Right lobe of liver (tissue), 4 donors: ENCODE measurements at regions not wholly inside any gene's neighbourhood (a gene's known extent, or its start where the extent isn't known, plus 50 kb on each side); places are given as distances from the start of the nearest gene placed in this dataset.

Experiments used
- POLR2A ChIP-seq: fragments of 450-650 bp; IDR thresholded peaks from one replicate; pipeline ENCODE4 v1.6.1; 2017; ENCODE audit warnings: antibody characterized with exemption, mild to moderate bottlenecking
- TF ChIP-seq, protein P1 (sequence below), 4 donors: fragments of 200-600 bp in 3 of 4; fragments of 450-650 bp in 1 of 4; IDR thresholded peaks; one replicate each; pipeline versions ENCODE4 v1.5.1 to v1.8.0; 2016 to 2022; ENCODE audit warnings: antibody characterized with exemption in 4 of 4, mild to moderate bottlenecking in 2 of 4
- donor health status: DM: no; HTN: no; CAD: no.
- donor health status: DM: no; HTN: no; CAD: no.
- donor health status: DM: no; HTN: yes; CAD: no.

DNA sequence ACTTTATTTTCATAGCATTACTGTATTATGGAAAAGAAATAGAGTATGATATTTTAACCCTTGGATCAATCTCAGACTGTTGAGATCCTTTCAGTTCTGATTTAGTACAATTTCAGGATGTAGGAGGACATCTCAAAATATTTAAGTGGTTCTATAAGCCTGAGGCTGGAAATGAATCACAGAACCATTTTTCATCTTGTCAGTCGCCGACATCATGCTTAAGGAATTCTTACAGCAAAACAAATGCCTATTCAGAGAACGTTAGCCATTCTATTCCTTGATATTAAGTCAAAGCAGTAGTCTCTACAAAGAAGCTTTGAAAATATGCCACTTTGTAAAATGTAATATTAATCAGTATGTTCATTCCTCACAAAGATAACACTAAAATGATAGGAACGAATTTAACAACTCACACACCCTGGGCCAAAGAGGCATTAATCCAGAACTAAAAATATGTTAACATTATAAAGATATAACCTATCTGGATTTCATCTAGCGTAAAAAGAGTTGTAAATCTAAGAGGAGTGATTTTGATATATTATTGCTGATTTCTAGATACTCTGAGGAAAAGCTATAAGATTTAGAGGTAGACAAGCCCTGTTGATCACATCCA lies 152.0 kb downstream of the GASK1B start:
- TF ChIP-seq, protein P1, sequence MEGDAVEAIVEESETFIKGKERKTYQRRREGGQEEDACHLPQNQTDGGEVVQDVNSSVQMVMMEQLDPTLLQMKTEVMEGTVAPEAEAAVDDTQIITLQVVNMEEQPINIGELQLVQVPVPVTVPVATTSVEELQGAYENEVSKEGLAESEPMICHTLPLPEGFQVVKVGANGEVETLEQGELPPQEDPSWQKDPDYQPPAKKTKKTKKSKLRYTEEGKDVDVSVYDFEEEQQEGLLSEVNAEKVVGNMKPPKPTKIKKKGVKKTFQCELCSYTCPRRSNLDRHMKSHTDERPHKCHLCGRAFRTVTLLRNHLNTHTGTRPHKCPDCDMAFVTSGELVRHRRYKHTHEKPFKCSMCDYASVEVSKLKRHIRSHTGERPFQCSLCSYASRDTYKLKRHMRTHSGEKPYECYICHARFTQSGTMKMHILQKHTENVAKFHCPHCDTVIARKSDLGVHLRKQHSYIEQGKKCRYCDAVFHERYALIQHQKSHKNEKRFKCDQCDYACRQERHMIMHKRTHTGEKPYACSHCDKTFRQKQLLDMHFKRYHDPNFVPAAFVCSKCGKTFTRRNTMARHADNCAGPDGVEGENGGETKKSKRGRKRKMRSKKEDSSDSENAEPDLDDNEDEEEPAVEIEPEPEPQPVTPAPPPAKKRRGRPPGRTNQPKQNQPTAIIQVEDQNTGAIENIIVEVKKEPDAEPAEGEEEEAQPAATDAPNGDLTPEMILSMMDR (IDR thresholded peaks at IDR 0.05): no peak
- TF ChIP-seq POLR2A: no peak
